HUES48 (cell line): ENCODE measurements at regions not wholly inside any gene's neighbourhood (a gene's known extent, or its start where the extent isn't known, plus 50 kb on each side); places are given as distances from the start of the nearest gene placed in this dataset.
"Not testable (repeated sequence)": the region's sequence is repeated elsewhere in the genome, so short reads cannot be mapped to it uniquely, and the experiment has no call there.

ENCODE experiments used
- H3K27ac ChIP-seq: one replicate; pipeline ENCODE4 v1.7.0; 2013; ENCODE audit warnings: low read depth, low read length, inconsistent platforms
- H3K27me3 ChIP-seq: 2 replicates; pipeline ENCODE4 v1.6.1; 2013; ENCODE audit warnings: mild to moderate bottlenecking, low read length; ENCODE audit not compliant: control insufficient read depth, insufficient read depth
- H3K36me3 ChIP-seq: 2 replicates; pipeline ENCODE4 v1.6.1; 2013; ENCODE audit warnings: low read length; ENCODE audit not compliant: control insufficient read depth, insufficient read depth
- H3K4me1 ChIP-seq: 2 replicates; pipeline ENCODE4 v1.6.1; 2013; ENCODE audit warnings: mild to moderate bottlenecking, low read length; ENCODE audit not compliant: control insufficient read depth, insufficient read depth
- H3K4me3 ChIP-seq: 2 replicates; pipeline ENCODE4 v1.5.1; 2013; ENCODE audit warnings: mild to moderate bottlenecking, low read depth, low read length
- H3K9ac ChIP-seq: 2 replicates; pipeline ENCODE4 v1.6.1; 2013; ENCODE audit warnings: mild to moderate bottlenecking, low read depth, low read length, moderate library complexity
- H3K9me3 ChIP-seq: 2 replicates; pipeline ENCODE4 v1.6.1; 2013; ENCODE audit warnings: low read length; ENCODE audit not compliant: control insufficient read depth, insufficient read depth

- H3K4me3 ChIP-seq = no peak overlapping the region
- H3K36me3 ChIP-seq = no peaks in the 10 kb centered on the region
- no peaks in the 10 kb centered on the region for H3K27me3 ChIP-seq
- no peak overlapping the region for H3K27ac ChIP-seq
- H3K9ac ChIP-seq = no peak overlapping the region
- no peaks in the 10 kb centered on the region for H3K4me1 ChIP-seq
- no peaks in the 10 kb centered on the region for H3K9me3 ChIP-seq
Measured at GRCh38 chr1:60541831-60542532, 468.4 kb upstream of the C1orf87 start.

- H3K9ac ChIP-seq = no peak overlapping the region
- no peak overlapping the region for H3K27ac ChIP-seq
- H3K4me1 ChIP-seq = no peaks in the 10 kb centered on the region
- no peak overlapping the region for H3K4me3 ChIP-seq
- no peaks in the 10 kb centered on the region for H3K9me3 ChIP-seq
- no peaks in the 10 kb centered on the region for H3K27me3 ChIP-seq
- no peaks in the 10 kb centered on the region for H3K36me3 ChIP-seq
Measured at GRCh38 chr1:60540141-60540540, 466.6 kb upstream of the C1orf87 start.

GRCh38 chr1:60535713-60536112 is 462.1 kb upstream of the C1orf87 start:
- no peaks in the 10 kb centered on the region for H3K36me3 ChIP-seq
- H3K4me3 ChIP-seq = no peak overlapping the region
- no peak overlapping the region for H3K9ac ChIP-seq
- no peak overlapping the region for H3K27ac ChIP-seq
- no peaks in the 10 kb centered on the region for H3K4me1 ChIP-seq
- no peaks in the 10 kb centered on the region for H3K27me3 ChIP-seq
- no peaks in the 10 kb centered on the region for H3K9me3 ChIP-seq

GRCh38 chr1:60527567-60527966 is 454.0 kb upstream of the C1orf87 start:
- no peaks in the 10 kb centered on the region for H3K27me3 ChIP-seq

GRCh38 chr1:60516996-60517395 is 443.4 kb upstream of the C1orf87 start:
- H3K36me3 ChIP-seq = no peaks in the 10 kb centered on the region
- H3K4me3 ChIP-seq = no peak overlapping the region
- no peak overlapping the region for H3K9ac ChIP-seq
- H3K9me3 ChIP-seq = no peaks in the 10 kb centered on the region
- H3K4me1 ChIP-seq = no peaks in the 10 kb centered on the region
- H3K27ac ChIP-seq = no peak overlapping the region
- H3K27me3 ChIP-seq = no peaks in the 10 kb centered on the region

More at GRCh38 chr1:60527567-60527966, 454.0 kb upstream of the C1orf87 start:
- H3K9ac ChIP-seq = no peak overlapping the region
- no peak overlapping the region for H3K27ac ChIP-seq
- H3K36me3 ChIP-seq = no peaks in the 10 kb centered on the region
- no peak overlapping the region for H3K4me3 ChIP-seq
- no peaks in the 10 kb centered on the region for H3K4me1 ChIP-seq
- H3K9me3 ChIP-seq = no peaks in the 10 kb centered on the region

GRCh38 chr1:60510162-60510561 is 436.6 kb upstream of the C1orf87 start:
- Histone ChIP-seq H3K4me1 (no peaks in the 10 kb centered on the region), H3K4me3 (no peak overlapping the region), H3K9me3 (no peaks in the 10 kb centered on the region), H3K27ac (no peak overlapping the region), H3K27me3 (no peaks in the 10 kb centered on the region), H3K9ac (no peak overlapping the region), H3K36me3 (no peaks in the 10 kb centered on the region)

- Histone ChIP-seq H3K27ac (no peak overlapping the region), H3K27me3 (no peaks in the 10 kb centered on the region), H3K4me3 (no peak overlapping the region), H3K9ac (no peak overlapping the region), H3K36me3 (no peaks in the 10 kb centered on the region), H3K9me3 (no peaks in the 10 kb centered on the region), H3K4me1 (no peaks in the 10 kb centered on the region)
Measured at GRCh38 chr1:60504206-60504840, 430.8 kb upstream of the C1orf87 start.

- H3K4me1 ChIP-seq = no peaks in the 10 kb centered on the region
- H3K27ac ChIP-seq = no peak overlapping the region
- no peak overlapping the region for H3K4me3 ChIP-seq
- H3K9ac ChIP-seq = no peak overlapping the region
- no peaks in the 10 kb centered on the region for H3K27me3 ChIP-seq
- H3K36me3 ChIP-seq = no peaks in the 10 kb centered on the region
- no peaks in the 10 kb centered on the region for H3K9me3 ChIP-seq
Measured at GRCh38 chr1:60503266-60503925, 429.8 kb upstream of the C1orf87 start.

- no peaks in the 10 kb centered on the region for H3K36me3 ChIP-seq
- no peak overlapping the region for H3K9ac ChIP-seq
- H3K27me3 ChIP-seq = no peaks in the 10 kb centered on the region
- H3K4me3 ChIP-seq = no peak overlapping the region
- no peaks in the 10 kb centered on the region for H3K4me1 ChIP-seq
- H3K9me3 ChIP-seq = no peaks in the 10 kb centered on the region
- no peak overlapping the region for H3K27ac ChIP-seq
Measured at GRCh38 chr1:60502506-60502905, 428.9 kb upstream of the C1orf87 start.

- not testable (repeated sequence) for H3K27me3 ChIP-seq, H3K36me3 ChIP-seq, H3K27ac ChIP-seq, H3K9me3 ChIP-seq, H3K4me1 ChIP-seq, H3K9ac ChIP-seq
- H3K4me3 ChIP-seq = peak overlapping the region; percentile 33
Measured at GRCh38 chr1:60489916-60490480, 416.4 kb upstream of the C1orf87 start.

GRCh38 chr1:60488847-60489246 is 415.3 kb upstream of the C1orf87 start:
- no peaks in the 10 kb centered on the region for H3K27me3 ChIP-seq
- H3K36me3 ChIP-seq = no peaks in the 10 kb centered on the region
- no peak overlapping the region for H3K27ac ChIP-seq
- H3K4me3 ChIP-seq = no peak overlapping the region
- no peak overlapping the region for H3K9ac ChIP-seq
- no peaks in the 10 kb centered on the region for H3K4me1 ChIP-seq
- no peaks in the 10 kb centered on the region for H3K9me3 ChIP-seq
